MV-4-11 (cell line): ENCODE measurements at regions not wholly inside any gene's neighbourhood (a gene's known extent, or its start where the extent isn't known, plus 50 kb on each side); places are given as distances from the start of the nearest gene placed in this dataset.

ENCODE experiments used
- DNase-seq: peaks from one replicate; lab custom pipeline; 2025; lab: John Stamatoyannopoulos, UW

GRCh38 chr7:371119-371778, 81.3 kb downstream of the FOXL3 start:
- DNase-seq: no peak

- DNase-seq: no peak
Observed at GRCh38 chr7:371779-372545, 82.0 kb downstream of the FOXL3 start.

GRCh38 chr7:372546-372931, 82.6 kb downstream of the FOXL3 start:
- DNase-seq: no peak

- DNase-seq: no peak
Observed at GRCh38 chr7:372932-373791, 83.2 kb downstream of the FOXL3 start.

GRCh38 chr7:373818-374705, 84.1 kb downstream of the FOXL3 start:
- DNase-seq: no peak

- DNase-seq: no peak
Observed at GRCh38 chr7:374706-375311, 84.8 kb downstream of the FOXL3 start.

GRCh38 chr7:375321-375831, 85.4 kb downstream of the FOXL3 start:
- no peak for DNase-seq

GRCh38 chr7:375901-376305, 85.9 kb downstream of the FOXL3 start:
- no peak for DNase-seq

GRCh38 chr7:376306-377079, 86.5 kb downstream of the FOXL3 start:
- DNase-seq: no peak

- DNase-seq: no peak
Observed at GRCh38 chr7:377080-378040, 87.4 kb downstream of the FOXL3 start.

GRCh38 chr7:378041-378420, 88.1 kb downstream of the FOXL3 start:
- no peak for DNase-seq

- DNase-seq: no peak
Observed at GRCh38 chr7:378551-379455, 88.8 kb downstream of the FOXL3 start.

- no peak for DNase-seq
Observed at GRCh38 chr7:379456-380138, 89.6 kb downstream of the FOXL3 start.

GRCh38 chr7:380139-380485, 90.1 kb downstream of the FOXL3 start:
- no peak for DNase-seq

GRCh38 chr7:380711-381210, 90.8 kb downstream of the FOXL3 start:
- no peak for DNase-seq

GRCh38 chr7:381211-382042, 91.5 kb downstream of the FOXL3 start:
- DNase-seq: no peak

GRCh38 chr7:382043-382400, 92.1 kb downstream of the FOXL3 start:
- no peak for DNase-seq
